SK-N-SH (cell line): ENCODE measurements at regions not wholly inside any gene's neighbourhood (a gene's known extent, or its start where the extent isn't known, plus 50 kb on each side); places are given as distances from the start of the nearest gene placed in this dataset.

Source experiments
- CHD2 ChIP-seq: fragments of 150-350 bp; IDR thresholded peaks from 2 replicates; pipeline ENCODE4 v1.6.1; 2018; ENCODE audit warnings: low read length; ENCODE audit not compliant: partially characterized antibody
- EZH2phosphoT487 ChIP-seq: fragments of 200-600 bp; sonication (generic); IDR thresholded peaks from 2 replicates; pipeline ENCODE4 v1.6.1; 2017; ENCODE audit warnings: low read depth, mixed run types, mild to moderate bottlenecking, antibody characterized with exemption, moderate library complexity, borderline replicate concordance
- FOXM1 ChIP-seq: IDR thresholded peaks from 2 replicates; pipeline ENCODE4 v1.4.0; 2012; ENCODE audit warnings: low read depth, mild to moderate bottlenecking
- MAX ChIP-seq: IDR thresholded peaks from 2 replicates; pipeline ENCODE4 v1.4.0; 2012; ENCODE audit warnings: low read depth
- POLR2AphosphoS5 ChIP-seq: IDR thresholded peaks from 2 replicates; pipeline ENCODE4 v1.6.1; 2012; ENCODE audit warnings: low read depth, low read length
- RAD21 ChIP-seq: IDR thresholded peaks from 2 replicates; pipeline ENCODE4 v1.6.1; 2012; ENCODE audit warnings: mild to moderate bottlenecking, low read length
- YY1 ChIP-seq: IDR thresholded peaks from 2 replicates; pipeline ENCODE4 v1.4.0; 2012; ENCODE audit warnings: low read depth, mild to moderate bottlenecking
- TF ChIP-seq, protein P1 (sequence below): fragments of 200-600 bp; sonication (generic); IDR thresholded peaks from 2 replicates; pipeline ENCODE4 v1.6.1; 2017; ENCODE audit warnings: antibody characterized with exemption, mild to moderate bottlenecking, moderate library complexity
- TF ChIP-seq, protein P2 (sequence below): IDR thresholded peaks from 2 replicates; pipeline ENCODE4; 2012
- TF ChIP-seq, protein P3 (sequence below): IDR thresholded peaks from 2 replicates; pipeline ENCODE4 v1.6.1; 2012; ENCODE audit warnings: mild to moderate bottlenecking, low read depth, low read length, moderate library complexity

- TF ChIP-seq MAX (no peak), POLR2AphosphoS5 (no peak), EZH2phosphoT487 (no peak), FOXM1 (no peak), RAD21 (no peak), YY1 (no peak), CHD2 (no peak)
- TF ChIP-seq, protein P1, sequence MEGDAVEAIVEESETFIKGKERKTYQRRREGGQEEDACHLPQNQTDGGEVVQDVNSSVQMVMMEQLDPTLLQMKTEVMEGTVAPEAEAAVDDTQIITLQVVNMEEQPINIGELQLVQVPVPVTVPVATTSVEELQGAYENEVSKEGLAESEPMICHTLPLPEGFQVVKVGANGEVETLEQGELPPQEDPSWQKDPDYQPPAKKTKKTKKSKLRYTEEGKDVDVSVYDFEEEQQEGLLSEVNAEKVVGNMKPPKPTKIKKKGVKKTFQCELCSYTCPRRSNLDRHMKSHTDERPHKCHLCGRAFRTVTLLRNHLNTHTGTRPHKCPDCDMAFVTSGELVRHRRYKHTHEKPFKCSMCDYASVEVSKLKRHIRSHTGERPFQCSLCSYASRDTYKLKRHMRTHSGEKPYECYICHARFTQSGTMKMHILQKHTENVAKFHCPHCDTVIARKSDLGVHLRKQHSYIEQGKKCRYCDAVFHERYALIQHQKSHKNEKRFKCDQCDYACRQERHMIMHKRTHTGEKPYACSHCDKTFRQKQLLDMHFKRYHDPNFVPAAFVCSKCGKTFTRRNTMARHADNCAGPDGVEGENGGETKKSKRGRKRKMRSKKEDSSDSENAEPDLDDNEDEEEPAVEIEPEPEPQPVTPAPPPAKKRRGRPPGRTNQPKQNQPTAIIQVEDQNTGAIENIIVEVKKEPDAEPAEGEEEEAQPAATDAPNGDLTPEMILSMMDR: no peak
- TF ChIP-seq, protein P2, sequence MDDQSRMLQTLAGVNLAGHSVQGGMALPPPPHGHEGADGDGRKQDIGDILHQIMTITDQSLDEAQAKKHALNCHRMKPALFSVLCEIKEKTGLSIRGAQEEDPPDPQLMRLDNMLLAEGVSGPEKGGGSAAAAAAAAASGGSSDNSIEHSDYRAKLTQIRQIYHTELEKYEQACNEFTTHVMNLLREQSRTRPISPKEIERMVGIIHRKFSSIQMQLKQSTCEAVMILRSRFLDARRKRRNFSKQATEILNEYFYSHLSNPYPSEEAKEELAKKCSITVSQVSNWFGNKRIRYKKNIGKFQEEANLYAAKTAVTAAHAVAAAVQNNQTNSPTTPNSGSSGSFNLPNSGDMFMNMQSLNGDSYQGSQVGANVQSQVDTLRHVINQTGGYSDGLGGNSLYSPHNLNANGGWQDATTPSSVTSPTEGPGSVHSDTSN: no peak
- TF ChIP-seq, protein P3, sequence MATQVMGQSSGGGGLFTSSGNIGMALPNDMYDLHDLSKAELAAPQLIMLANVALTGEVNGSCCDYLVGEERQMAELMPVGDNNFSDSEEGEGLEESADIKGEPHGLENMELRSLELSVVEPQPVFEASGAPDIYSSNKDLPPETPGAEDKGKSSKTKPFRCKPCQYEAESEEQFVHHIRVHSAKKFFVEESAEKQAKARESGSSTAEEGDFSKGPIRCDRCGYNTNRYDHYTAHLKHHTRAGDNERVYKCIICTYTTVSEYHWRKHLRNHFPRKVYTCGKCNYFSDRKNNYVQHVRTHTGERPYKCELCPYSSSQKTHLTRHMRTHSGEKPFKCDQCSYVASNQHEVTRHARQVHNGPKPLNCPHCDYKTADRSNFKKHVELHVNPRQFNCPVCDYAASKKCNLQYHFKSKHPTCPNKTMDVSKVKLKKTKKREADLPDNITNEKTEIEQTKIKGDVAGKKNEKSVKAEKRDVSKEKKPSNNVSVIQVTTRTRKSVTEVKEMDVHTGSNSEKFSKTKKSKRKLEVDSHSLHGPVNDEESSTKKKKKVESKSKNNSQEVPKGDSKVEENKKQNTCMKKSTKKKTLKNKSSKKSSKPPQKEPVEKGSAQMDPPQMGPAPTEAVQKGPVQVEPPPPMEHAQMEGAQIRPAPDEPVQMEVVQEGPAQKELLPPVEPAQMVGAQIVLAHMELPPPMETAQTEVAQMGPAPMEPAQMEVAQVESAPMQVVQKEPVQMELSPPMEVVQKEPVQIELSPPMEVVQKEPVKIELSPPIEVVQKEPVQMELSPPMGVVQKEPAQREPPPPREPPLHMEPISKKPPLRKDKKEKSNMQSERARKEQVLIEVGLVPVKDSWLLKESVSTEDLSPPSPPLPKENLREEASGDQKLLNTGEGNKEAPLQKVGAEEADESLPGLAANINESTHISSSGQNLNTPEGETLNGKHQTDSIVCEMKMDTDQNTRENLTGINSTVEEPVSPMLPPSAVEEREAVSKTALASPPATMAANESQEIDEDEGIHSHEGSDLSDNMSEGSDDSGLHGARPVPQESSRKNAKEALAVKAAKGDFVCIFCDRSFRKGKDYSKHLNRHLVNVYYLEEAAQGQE: no peak
Observed at GRCh38 chr1:233540816-233541215, 73.1 kb upstream of the KCNK1 start.
